NCI-H2171 treated with DMSO at 0.1 percent for 48 hours (cell line): ENCODE measurements at regions not wholly inside any gene's neighbourhood (a gene's known extent, or its start where the extent isn't known, plus 50 kb on each side); places are given as distances from the start of the nearest gene placed in this dataset.
"Not testable (repeated sequence)": the region's sequence is repeated elsewhere in the genome, so short reads cannot be mapped to it uniquely, and the experiment has no call there.

Experiments used
- DNase-seq: peaks from one replicate; lab custom pipeline; 2025; lab: John Stamatoyannopoulos, UW

DNA sequence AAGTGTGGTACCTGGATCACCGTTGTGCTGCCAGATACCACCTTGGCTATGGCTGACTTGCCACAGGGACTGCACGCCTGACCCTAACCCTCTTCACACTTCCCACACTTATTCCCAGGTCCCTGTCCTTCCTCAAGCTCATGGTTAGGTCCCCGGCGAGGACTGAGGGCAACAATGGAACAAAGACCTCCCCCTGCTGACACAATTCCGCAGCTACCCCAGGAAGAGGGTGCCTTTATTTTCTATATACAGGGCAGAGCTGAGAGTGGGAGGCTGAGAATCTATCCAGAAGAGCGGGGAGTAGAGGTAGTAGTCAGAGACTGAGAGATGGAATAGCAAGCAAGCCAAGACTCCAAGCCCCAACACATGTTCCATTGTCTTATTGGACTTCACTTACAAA is 118.1 kb upstream of the SEM1 start:
- DNase-seq = no peak

DNA sequence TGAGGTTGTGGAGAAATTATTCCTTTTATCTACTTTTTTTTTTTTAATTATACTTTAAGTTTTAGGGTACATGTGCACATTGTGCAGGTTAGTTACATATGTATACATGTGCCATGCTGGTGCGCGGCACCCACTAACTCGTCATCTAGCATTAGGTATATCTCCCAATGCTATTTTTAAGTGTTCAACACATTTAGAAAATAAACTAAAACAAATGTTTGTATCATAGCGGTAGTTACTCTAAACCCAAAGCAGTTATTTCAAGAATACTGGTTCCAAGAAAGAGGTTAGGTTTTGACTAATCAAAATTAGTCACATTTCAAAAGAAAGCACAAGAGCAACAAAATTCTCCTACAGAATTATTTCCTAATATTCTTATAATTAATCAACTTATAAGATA is 119.5 kb upstream of the SEM1 start:
- not testable (repeated sequence) for DNase-seq

DNA sequence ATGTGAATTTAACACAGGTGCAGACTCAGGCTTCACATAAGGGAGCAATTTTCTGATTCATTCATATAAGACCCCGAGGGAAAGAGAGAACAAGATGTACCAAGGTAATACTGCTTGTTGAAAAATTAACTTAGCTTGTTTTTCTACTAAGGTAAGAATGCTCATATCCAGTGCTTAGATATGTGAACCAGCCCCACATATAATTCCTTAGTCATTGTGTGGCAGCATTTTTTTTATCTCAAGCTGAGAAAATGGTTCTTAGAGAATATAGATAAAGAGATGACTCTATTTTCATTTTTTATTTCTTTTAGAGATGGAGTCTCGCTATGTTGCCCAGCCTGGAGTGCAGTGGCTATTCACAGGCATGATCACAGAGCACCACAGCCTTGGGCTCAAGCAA is 121.8 kb upstream of the SEM1 start:
- DNase-seq = no peak

DNA sequence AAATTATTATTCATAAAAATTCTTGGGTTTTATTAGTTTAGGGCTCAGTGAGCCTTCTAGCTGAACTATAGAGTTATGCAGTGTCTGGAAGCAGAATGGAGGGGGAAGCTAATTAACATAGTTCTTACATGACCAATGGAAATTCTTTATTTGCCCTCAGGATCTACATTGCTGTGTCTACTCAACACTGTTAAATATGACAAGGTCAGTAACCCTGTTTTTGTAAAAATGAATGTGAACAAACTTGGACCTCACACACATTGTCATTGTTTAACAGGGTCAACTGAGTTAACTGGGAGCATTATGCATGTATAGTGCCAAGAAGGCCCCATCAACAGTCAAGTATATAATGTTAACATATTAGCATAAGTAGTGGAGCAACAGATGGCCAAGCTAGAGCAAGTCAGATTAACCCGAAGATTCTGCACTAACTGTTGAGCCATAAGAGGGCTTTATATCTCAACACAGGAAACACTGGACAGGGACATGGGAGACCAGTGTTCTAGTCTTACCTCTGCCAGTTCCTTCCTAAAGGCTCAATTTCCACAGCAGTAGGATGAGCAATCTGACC is 122.5 kb upstream of the SEM1 start:
- no peak for DNase-seq

DNA sequence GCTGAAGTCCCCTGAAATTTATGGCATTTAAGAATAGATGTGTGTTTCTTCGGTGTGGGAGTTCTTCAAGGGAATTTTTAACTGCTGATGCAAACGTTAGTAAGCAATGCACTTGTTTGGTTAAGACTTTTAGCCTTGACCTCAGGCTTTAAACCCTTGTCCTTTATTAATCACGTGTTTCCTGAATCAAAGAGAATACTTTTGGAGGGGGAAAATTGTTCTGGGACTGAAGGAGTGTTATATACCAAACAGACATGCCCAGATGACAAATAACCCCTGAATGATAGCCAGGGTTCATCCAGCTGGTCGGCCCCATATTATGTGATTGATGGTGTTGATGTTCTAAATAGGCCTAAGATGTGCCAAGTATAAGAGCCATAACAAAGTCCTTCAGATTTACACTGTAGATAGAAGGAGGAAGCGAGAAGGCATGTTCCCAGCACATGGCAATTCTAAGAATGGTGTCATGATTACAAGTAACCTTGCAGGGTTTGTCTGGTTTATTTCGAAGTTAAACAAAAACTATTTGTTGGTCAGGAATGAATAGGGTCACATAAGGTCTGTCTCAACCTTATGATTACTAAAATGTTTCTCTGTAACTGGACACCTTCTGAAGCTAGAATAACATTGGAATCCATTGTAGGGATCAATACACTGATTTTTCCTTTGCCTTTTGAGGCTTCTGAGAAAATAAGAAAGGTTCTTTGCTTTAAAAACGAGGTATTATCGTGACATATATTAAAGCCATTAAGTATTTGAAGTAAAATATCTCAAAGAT is 124.2 kb upstream of the SEM1 start:
- DNase-seq = no peak

DNA sequence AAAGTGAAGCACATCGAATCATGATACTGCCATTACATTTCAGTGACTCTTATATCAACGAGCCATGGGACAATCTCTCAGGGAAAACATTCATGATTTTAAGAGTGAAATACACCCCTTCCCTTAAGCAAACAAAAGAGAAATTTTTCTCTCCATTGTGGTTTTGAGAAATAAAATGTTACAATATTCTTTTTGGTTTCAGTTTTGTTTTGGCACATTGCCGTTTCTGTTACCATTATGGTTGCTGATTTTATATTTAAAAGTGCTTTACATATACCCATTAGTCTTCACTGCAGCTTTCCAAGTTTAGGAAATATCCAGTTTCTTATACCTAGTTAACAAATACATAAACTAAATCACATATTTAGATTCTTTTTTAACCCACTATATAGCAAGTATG is 126.8 kb upstream of the SEM1 start:
- no peak for DNase-seq

DNA sequence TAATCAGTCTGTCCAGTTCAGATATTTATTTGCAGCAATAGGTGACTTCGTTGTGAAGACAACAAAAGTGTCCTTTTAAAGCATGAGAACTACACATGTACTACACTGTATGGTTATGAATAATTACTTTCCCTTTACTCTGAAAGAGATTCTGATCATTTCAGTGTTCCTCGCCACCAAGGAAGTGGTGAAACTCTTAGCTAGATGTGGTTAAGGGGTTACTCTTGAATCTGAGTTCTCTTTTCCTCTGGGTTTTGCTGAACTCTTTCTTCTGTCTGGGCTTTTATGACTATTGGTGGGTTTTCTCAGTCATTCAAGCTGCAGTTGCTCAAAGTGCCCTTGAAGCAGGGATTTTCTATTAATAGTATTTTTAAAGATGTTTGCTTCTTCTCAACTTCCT is 127.9 kb upstream of the SEM1 start:
- DNase-seq = no peak

DNA sequence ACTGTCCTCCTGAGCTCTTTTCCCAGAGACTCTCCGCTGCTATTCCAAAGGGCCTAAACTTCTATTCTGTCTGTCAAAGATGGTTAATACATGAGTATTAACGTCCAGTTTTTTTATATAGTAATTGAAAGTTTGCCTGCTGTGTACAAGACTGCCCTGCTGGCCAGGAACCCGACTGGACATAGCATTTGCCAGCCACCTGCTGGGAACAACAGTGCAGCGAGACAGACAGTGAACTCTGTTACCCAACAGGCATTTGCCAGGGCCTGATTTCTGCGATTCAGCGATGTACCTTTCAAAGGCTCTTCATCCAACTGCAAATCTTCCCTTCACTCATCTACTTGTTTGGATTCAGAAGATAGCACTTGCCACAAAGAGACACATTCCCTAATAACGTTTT is 128.8 kb upstream of the SEM1 start:
- no peak for DNase-seq

DNA sequence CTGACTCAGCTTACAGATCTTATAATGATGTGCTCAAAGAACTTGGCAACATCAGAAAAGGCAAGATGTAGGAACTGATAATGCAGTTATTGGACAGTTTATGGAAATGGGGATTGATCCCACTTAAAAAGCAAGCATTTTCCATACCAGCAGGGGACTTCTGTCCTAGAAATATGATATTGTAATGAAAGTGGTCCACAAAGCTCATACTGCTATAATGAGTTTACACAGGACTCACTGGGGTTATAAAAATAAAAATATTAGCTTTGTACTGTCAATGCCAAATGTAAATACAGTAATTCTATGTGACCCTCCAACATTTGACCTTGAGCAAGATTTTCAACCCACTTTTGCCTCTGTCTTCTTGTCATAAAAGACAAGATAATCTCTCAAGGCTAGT is 145.5 kb upstream of the SEM1 start:
- DNase-seq = no peak

DNA sequence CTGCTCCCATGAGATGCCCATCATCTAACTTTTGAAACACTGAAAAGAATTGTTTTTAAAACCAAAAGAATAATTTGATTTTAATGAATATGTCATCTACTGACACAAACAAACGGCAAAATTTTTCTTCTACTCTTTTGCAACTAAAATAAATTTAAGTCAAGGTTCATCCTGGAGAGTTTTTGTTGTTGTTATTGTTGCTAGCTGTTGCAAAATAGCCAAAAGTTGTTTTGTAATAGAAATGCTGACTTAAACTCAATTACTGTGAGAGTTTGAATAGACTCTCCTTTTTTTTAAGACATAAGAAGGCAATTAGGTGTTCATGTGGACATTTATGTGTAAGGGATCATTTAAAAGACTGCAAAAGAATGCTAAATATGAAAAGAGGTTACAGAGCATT is 146.0 kb upstream of the SEM1 start:
- no peak for DNase-seq

DNA sequence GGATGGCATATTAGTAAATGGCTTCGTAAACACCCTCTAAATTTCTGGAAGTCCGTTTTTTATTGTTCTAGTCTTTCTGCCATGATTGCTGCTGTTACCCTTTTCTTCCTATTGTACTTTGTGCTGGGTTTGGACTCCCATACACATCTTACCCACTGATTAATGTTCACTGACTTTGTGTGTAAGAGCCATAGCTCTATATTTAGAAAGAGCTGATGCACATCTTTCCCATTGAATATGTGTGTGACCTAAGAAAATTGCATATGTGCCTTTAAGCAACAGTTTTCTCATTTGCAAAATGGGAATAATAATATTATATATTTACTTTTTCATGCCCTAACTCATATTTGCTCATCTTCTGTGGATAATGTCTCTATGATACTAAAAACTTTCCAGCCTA is 135.8 kb upstream of the DLX6 start:
- no peak for DNase-seq

DNA sequence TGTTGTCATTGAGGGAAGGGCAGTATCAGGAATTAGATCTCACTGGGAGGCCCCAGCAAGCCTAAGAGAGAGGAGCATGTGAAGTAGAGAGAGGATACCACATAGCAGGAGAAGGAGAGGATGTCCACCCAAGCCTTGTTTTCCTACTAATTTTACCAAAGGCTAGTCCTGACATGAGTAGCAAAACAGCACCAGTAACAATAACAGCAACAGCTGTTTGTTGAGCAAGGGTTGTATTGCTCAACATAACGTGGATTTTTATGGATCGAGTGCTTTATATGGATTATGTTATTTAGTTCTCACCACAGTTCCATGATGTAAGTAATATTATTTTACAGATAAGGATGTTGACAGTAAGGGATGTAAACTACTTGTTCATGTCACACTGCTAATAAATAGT is 135.2 kb upstream of the DLX6 start:
- DNase-seq = no peak

DNA sequence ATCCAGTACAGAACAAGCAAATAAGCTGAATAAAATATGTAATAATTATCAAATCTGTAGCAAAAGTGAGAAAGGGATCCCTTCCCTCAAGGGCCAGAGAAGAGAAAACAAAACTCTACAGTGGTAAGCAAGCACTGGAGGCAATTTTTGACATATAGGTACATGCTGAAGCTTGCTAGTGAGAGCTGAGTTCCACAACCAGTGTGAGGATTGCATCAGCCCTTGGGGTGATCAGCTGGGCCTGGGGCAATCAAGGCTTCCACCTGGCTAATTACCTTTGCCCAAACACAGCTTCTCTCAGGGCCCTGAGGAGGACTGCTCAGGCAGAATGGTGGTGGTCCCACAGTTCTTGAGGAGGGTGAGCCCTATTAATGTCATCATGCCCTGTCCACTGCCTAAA is 134.4 kb upstream of the DLX6 start:
- DNase-seq = peak; percentile 31

DNA sequence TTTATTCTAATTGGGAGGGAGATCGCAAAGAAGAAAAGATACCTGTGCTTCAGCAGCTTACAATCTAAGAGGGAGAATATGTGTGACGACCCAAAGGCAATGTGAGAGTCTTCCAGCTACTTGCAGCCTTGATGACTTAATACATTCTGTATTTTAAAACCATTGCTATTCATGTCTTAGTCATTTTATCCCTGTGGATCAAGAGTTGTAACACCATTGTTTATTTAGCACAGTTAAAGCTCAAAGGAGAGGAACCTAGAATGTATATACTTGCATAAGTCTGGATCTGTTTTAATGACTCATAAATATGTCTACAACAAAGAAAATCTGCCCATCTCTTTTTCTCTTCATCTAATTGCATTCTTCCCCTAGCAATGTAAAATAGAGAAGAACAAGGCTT is 117.9 kb upstream of the DLX6 start:
- DNase-seq = no peak

DNA sequence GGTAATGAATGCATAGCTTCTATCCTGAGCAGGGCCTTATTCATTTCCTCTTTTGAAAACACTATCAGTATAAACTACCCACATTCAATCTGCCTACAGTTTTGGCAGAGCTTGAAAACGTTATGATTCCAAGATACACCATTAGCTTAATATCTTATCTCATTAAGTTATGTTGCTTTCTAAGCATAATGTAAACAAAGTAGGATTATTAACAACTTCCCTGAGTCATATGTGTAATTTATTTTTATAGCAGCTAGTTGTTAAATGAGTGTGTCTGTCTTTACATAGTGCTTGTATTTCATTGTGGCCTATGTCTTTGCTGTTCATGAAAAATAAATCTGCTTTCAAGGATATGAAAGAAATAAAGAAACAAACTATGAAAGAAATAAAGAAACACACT is 106.2 kb upstream of the DLX6 start:
- no peak for DNase-seq

DNA sequence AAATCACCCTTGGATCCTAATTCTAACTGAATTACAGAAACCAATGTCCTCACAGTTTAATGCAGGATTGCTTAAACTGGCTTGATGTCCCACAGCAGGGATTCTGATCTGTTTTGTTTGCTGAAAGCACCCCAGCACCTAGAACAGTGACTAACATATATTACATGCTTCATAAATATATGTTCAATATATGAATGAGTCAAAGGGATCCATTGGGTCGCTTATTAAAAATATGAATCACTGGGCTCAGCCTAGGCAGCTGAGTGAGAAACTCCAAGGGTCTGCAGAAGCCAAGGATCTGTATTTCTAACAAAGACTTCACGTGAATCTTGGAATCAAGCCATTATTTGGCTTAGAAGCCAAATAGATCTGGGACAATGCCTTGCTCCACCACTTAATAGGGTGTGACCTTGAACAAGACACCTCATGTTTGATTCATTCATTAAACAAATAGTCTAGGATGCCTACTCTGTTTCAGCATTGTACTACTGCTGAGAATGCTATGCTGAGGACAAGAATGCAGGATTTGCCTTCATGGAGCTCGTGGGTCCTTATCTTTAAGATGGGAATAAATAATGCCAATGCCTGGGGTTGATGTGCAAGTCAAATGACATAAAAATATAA is 103.4 kb upstream of the DLX6 start:
- peak; percentile 7 for DNase-seq

DNA sequence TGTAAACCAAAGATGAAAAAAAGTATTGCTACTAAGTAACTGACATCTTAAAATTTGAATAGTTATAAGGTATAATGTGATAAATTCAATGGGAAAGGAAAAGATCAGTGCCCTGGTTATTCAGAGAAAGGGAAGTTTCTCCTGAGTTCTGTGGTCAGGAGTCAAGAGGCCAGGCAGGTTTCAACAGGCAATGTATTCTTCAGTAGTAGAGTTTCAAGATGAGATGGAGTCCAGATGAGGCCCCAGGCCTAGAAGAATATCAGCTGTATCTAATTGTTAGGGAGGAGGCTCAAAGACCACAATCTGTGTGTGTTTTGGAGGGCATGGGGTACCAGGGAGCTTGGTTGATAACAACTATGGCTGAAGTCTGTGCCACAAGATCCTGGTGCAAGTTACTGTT is 101.4 kb upstream of the DLX6 start:
- DNase-seq = no peak

DNA sequence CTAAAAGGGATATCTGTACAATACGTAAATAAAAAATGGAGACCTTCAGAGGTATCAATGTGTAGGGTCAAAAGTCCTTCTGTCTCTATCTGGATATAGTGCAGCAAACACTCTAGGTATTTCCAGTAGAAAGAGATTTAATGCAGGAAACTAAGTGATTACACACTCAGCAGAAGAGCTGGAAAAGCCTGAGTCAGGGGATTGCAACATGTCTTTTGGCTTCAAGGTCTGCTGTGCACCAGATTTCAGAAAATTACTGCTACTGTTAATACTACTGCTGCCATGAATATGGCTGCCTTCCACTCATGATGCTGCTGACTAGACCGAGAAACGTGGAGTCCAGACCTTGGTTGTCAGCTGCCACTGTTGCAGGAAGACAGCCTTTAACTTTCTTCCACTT is 94.9 kb upstream of the DLX6 start:
- DNase-seq = no peak

DNA sequence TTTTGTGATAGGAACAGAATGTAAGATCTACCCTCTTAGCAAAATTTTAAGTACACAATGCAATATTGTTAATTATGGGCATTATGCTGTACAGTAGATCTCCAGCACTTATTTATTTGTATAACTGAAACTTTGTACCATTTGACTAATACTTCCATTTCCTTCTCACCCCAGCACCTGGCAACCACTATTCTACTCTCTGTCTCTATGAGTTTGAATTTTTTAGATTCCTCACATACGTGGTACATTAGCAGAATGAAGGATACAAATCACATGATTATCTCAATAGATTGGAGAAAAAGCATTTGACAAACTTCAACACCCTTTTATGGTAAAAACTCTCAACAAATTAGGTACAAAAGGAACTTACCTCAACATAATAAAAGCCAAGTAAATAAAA is 90.3 kb upstream of the DLX6 start:
- no peak for DNase-seq

DNA sequence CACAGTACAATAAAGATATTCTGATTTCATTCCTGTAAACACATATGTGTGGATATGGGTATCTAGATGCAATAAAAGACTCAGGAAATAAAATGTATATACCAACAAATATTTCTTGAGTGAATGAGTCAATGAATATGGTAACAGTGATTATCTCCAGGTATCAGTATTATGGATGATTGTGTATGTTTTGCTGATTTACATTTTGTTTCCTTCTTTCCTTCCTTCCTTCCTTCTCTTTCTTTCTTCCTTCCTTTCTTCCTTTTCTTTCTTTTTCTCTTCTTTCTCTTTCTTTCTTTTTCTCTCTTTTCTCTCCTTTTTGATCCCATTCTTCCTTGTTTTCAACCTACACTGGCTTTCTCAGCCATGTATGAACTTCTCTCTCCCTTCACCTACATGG is 85.3 kb upstream of the DLX6 start:
- DNase-seq = no peak

DNA sequence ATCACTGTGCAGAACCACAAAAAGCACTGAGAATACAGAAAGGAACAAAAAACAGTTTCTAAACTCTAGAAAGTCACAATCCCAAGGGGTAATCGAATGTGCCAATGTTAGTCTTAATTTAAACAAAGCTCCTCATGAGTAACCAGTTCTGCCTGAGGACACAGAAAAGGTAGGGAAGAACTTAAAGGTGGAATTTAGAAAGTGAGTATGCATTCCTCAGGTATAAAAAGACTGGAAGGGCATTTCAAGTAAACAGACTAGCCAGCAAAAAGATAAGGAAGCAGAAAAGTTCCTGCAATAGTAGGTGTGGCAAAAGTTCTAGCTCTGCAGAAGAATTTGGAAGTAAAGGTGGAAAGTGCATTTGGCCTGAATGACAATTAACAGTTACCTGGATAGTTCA is 84.6 kb upstream of the DLX6 start:
- DNase-seq = no peak

DNA sequence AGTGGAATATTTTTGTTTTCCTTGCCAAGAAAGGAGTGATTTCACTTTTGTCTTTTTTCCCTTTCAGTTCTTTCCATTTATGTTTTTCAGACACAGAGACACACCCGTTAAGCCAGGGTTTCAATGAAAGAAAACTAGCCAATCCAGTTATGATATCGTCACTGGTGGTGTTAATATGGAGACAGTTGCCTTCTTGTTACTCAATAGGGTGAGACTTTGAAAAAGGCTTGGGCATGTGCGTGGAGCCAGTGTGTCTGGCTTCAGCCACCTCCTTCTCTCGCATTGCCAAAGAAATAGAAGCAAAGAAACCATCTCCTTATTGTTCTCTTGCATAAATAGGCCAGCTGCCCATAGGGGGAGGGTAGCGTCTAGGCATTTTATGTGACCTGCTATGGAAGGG is 84.1 kb upstream of the DLX6 start:
- DNase-seq = no peak

DNA sequence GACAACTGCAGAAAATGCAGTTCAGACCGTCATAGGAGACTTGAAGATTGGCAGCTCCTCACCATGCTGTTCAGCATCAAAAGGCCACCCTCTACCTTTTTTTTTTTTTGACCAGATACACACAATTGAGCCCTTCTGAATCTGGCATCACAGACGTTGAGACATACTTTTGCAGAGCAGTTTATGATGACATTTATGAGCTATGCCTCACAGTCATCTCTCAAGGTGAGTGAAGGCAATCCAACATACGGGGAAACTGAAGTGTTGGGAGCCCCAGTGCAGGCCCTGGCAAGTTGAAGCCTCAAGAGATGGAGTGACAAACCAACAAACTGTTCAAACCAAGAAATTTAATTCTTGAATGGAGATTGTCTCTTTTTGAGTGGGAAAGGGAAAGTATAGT is 83.6 kb upstream of the DLX6 start:
- no peak for DNase-seq

DNA sequence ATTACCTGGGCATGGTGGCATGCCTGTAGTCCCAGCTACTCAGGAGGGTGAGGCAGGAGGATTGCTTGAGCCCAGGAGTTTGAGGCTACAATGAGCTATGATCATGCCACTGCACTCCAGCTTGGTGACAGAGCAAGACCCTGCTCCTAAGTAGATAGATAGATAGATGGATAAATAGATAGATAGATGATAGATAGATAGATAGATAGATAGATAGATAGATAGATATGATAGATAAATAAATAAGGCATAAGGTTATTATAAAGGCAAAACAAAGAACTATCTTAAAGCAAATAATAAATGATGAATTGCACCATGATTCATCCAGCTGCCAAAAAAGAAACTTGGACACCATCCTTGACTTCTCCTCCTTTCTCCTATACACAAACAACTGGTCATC is 82.0 kb upstream of the DLX6 start:
- not testable (repeated sequence) for DNase-seq
